ENCODE measurements at regions not wholly inside any gene's neighbourhood (a gene's known extent, or its start where the extent isn't known, plus 50 kb on each side); places are given as distances from the start of the nearest gene placed in this dataset.
"Not testable (repeated sequence)": the region's sequence is repeated elsewhere in the genome, so short reads cannot be mapped to it uniquely, and the experiment has no call there.

DNA sequence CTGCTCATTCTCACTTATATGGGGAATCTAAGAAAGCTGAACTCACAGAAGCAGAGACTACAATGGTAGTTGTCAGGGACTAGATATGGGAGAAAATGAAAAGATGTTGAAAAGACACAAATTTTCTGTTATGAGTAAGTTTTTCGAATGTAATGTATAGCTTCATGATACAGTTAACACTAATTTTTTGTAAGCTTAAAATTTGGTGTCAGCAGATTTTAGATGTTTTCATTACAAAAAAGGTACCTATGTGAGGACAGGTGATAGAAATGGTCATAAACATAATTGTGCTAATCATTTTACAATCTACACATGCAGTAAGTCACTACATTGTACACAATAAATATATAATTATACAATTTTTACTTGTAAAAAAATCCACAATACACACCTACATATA, 286.6 kb downstream of the ZNF33B start:
- DNase-seq, result no peak

DNA sequence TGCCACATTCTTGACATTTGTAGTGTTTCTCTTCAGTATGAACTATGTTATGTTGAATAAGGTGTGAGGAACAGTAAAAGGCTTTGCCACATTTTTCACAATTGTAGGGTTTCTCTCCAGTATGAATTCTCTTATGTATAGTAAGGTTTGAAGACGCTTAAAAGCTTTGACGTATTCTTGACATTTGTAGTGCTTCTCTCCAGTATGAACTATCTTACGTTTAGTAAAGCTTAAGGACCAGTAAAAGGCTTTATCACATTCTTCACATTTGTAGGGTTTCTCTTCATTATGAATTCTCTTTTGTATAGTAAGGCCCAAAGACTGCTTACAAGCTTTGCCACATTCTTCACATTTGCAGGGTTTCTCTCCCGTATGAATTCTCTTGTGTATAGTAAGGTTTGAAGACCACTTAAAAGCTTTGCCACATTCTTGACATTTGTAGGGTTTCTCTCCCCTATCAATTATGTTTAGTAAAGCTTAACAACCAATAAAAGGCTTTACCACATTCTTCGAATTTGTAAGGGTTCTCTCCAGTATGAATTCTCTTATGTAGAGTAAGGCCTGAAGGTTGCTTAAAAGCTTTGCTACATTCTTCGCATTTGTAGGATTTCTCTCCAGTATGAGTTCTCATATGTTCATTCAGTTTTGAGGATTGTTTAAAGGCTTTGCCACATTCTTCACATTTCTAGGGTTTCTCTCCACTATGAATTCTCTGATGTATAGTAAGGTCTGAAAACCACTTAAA, 301.6 kb downstream of the ZNF33B start:
- not testable (repeated sequence) for DNase-seq

GRCh38 chr10:42335653-42336296, 302.6 kb downstream of the ZNF33B start:
- DNase-seq, result not testable (repeated sequence)

GRCh38 chr10:42304341-42304740, 334.0 kb downstream of the ZNF33B start:
- no peak for DNase-seq

GRCh38 chr10:42281896-42282295, 356.5 kb downstream of the ZNF33B start:
- not testable (repeated sequence) for DNase-seq

DNA sequence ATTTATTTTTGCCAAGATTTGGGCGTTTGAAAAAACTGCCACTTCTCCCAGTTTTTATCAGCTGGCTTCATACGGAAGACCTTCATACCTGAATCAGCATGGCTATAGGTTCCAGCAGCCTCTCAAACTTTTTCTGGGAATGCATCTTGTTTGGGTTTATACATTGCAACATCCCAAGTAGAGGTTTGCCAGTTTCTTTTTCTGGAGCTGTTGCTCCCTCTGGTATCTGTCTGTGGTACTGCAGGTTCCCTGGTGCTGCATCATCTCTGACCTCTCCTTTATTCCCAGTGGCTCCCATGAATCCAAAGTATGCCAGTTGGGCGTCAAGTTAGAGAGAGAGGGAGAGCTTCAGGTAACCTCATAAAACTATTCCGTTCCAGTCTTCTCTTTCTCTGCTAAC, 368.6 kb downstream of the ZNF33B start:
- DNase-seq, result not testable (repeated sequence)

- not testable (repeated sequence) for DNase-seq
Measured at GRCh38 chr10:42263259-42263658, 375.1 kb downstream of the ZNF33B start.

GRCh38 chr10:42243002-42243401, 395.4 kb downstream of the ZNF33B start:
- DNase-seq, result not testable (repeated sequence)

- DNase-seq, result no peak
Measured at GRCh38 chr10:42242135-42242805, 396.1 kb downstream of the ZNF33B start.

DNA sequence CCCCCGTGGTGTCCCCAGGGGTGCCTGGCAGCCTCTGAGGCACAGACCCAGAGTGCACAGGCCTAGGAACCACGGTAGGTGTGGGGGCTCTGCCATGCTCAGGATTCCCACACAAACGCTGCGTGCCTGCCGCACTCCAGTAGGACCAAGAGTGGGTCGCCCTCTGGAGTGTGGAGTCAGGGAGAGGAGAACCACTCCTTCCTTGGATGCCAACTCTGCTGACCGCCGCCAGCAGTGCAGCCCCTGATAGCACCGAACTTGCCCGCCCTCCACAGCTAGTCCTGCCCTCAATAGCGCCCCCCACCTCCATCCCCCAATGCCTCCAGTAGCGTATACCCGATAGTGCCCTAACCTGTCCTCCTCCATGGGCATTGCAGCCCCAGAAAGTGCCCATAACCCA, 402.0 kb downstream of the ZNF33B start:
- not testable (repeated sequence) for DNase-seq

GRCh38 chr10:42235736-42236135, 402.6 kb downstream of the ZNF33B start:
- not testable (repeated sequence) for DNase-seq

- DNase-seq, result not testable (repeated sequence)
Measured at GRCh38 chr10:42235241-42235640, 403.1 kb downstream of the ZNF33B start.

DNA sequence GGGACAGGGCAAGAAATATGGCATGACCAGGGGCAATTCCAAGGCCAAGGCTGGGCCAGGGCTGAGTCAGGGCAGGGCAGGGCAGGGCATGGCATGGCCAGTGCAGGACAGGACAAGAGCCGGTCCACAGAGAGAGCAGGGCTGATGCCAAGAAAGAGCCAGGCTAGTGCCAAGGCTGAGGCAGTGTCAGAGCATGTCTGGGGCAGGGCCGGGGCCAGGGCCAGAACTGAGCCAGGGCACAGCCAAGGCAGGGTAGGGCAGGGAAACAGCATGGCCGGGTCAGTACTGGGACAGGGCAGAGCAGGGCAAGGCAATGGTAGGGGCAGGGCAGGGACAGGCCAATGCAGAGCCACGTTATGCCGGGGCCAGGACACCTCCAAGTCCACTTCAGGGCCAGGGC, 403.9 kb downstream of the ZNF33B start:
- DNase-seq, result not testable (repeated sequence)

GRCh38 chr10:42233461-42234206, 404.7 kb downstream of the ZNF33B start:
- not testable (repeated sequence) for DNase-seq

DNA sequence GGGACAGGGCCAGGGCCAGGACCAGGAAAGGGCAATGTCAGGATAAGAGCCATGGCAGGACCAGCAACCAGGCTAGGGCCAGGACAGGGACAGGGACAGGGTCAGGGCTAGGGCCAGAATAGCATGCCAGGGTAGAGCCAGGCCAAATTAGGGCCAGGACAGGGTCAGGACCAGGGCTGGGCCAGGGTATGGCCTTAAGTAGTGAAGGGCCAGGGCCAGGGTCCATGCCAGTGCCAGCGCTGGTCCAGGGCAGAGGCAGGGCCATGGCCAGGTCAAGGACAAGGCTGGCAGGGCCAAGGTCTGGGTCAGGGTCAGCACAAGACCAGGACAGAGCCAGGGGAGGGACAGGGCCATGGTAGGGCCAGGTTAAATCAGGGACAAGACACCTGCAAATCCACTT, 405.4 kb downstream of the ZNF33B start:
- not testable (repeated sequence) for DNase-seq

- not testable (repeated sequence) for DNase-seq
Measured at GRCh38 chr10:42230812-42231211, 407.6 kb downstream of the ZNF33B start.

DNA sequence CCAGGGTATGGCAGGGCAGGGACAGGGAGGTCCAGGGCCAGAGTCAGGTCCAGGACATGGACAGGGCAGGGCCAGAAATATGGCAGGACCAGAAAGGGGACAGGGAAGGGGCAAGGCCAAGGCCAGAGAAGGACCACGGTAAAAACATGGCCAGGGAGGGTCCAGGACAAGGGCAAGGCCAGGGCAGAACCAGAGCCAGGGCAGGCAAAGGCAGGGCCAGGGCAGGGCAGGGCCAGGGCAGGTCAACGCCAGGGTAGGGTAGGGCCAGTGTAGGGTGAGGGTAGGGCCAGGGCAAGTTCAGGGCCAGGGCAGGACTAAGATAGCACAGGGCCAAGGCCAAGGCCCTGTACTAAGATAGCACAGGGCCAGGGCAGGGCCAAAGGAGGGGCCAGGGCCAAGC, 408.3 kb downstream of the ZNF33B start:
- not testable (repeated sequence) for DNase-seq

GRCh38 chr10:42227859-42228258, 410.5 kb downstream of the ZNF33B start:
- DNase-seq, result not testable (repeated sequence)

GRCh38 chr10:42193588-42193987, 444.8 kb downstream of the ZNF33B start:
- DNase-seq, result not testable (repeated sequence)

DNA sequence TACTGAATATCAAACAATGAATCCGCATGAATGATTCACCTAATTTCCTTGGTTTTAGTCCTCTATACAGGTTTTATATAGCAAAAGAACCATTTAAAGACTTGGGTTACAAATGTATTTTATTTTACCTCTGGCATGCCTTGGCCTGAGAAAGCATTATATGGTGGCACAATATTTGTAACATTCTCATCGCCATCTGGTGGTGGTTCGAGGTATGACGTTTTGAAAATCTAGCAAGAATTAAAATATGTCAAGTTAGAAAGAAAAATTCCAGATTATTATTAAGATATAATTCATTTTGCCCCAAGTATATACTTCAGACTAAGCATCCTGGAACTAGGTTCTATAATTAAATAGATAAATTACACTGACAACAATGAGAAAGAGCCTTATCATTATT, 445.9 kb downstream of the ZNF33B start:
- DNase-seq, result peak in 1 of 2 donors; percentile 23

GRCh38 chr10:42187501-42188195, 450.7 kb downstream of the ZNF33B start:
- not testable (repeated sequence) for DNase-seq
